ENCODE measurements at regions not wholly inside any gene's neighbourhood (a gene's known extent, or its start where the extent isn't known, plus 50 kb on each side); places are given as distances from the start of the nearest gene placed in this dataset.
A peak's percentile ranks its signal among the peaks of the same experiment; 100 is the strongest.

GRCh38 chr10:113232928-113233511 is 283.0 kb downstream of the TCF7L2 start:
- Mint-ChIP-seq H3K36me3 (ENCODE audit: low read depth) (no peaks in the 10 kb centered on the region), H3K27ac (no peak overlapping the region), H3K4me3 (no peak overlapping the region), H3K9me3 (no peaks in the 10 kb centered on the region), H3K27me3 (peaks cover 22% of the 10 kb centered on the region), H3K4me1 (ENCODE audit: low read depth) (no peaks in the 10 kb centered on the region)
- H3K9me3 ChIP-seq (ENCODE audit: control insufficient read depth in 1 of 2, insufficient read depth in 1 of 2, low read length in 2 of 2), result peaks cover 0 to 3% of the 10 kb centered on the region in 2 experiments
- intact Hi-C loops (cut with DNase I, micrococcal nuclease), result no loop called here
- no peaks in the 10 kb centered on the region for H3K27me3 ChIP-seq (ENCODE audit: control insufficient read depth in 1 of 2, insufficient read depth in 2 of 2, low read length in 2 of 2)
- no peak for TF ChIP-seq CTCF (IDR thresholded peaks at IDR 0.05)
- DNase-seq (peak in 2 of 14 experiments; percentile 7 to 9), ATAC-seq (ENCODE audit: poor library complexity) (no peak)
- ChIA-PET CTCF (no interaction called here), POLR2A (no interaction called here)
- no peak overlapping the region for H3K4me3 ChIP-seq (ENCODE audit: low read length)
- H3K4me1 ChIP-seq (ENCODE audit: insufficient read depth, low read length), result no peaks in the 10 kb centered on the region
- no peaks in the 10 kb centered on the region for H3K36me3 ChIP-seq (ENCODE audit: insufficient read depth, low read length)
- H3K27ac ChIP-seq (ENCODE audit: low read depth in 1 of 2, low read length in 2 of 2), result no peak overlapping the region

GRCh38 chr10:113234481-113234880 is 284.4 kb downstream of the TCF7L2 start:
- no peak overlapping the region for H3K4me3 Mint-ChIP-seq
- TF ChIP-seq CTCF (IDR thresholded peaks at IDR 0.05), result no peak
- no peaks in the 10 kb centered on the region for H3K4me1 Mint-ChIP-seq (ENCODE audit: low read depth)
- no peaks in the 10 kb centered on the region for H3K36me3 ChIP-seq (ENCODE audit: insufficient read depth, low read length)
- H3K27me3 ChIP-seq (ENCODE audit: control insufficient read depth in 1 of 2, insufficient read depth in 2 of 2, low read length in 2 of 2), result peaks cover under 1 to 2% of the 10 kb centered on the region in 2 experiments
- ChIA-PET POLR2A (no interaction called here), CTCF (interaction anchor here (0.6 kb wide), 1 partner anchor 744 kb away, joined by 3 read pairs; no protein-coding TSS in a partner anchor)
- ATAC-seq (ENCODE audit: poor library complexity) (no peak), DNase-seq (no peak)
- no peaks in the 10 kb centered on the region for H3K9me3 Mint-ChIP-seq
- intact Hi-C loops (cut with DNase I, micrococcal nuclease), result no loop called here
- no peaks in the 10 kb centered on the region for H3K4me1 ChIP-seq (ENCODE audit: insufficient read depth, low read length)
- no peak overlapping the region for H3K4me3 ChIP-seq (ENCODE audit: low read length)
- peaks cover 14% of the 10 kb centered on the region for H3K27me3 Mint-ChIP-seq
- H3K27ac ChIP-seq (ENCODE audit: low read depth in 1 of 2, low read length in 2 of 2), result no peak overlapping the region
- no peaks in the 10 kb centered on the region for H3K36me3 Mint-ChIP-seq (ENCODE audit: low read depth)
- H3K27ac Mint-ChIP-seq, result no peak overlapping the region
- peaks cover 0 to 3% of the 10 kb centered on the region in 2 experiments for H3K9me3 ChIP-seq (ENCODE audit: control insufficient read depth in 1 of 2, insufficient read depth in 1 of 2, low read length in 2 of 2)

- H3K9me3 Mint-ChIP-seq, result no peaks in the 10 kb centered on the region
- DNase-seq (peak in 1 of 14 experiments; percentile 4), ATAC-seq (ENCODE audit: poor library complexity) (no peak)
- Histone ChIP-seq H3K4me1 (ENCODE audit: insufficient read depth, low read length) (no peaks in the 10 kb centered on the region), H3K27me3 (ENCODE audit: control insufficient read depth in 1 of 2, insufficient read depth in 2 of 2, low read length in 2 of 2) (peaks cover 4 to 6% of the 10 kb centered on the region in 2 experiments), H3K4me3 (ENCODE audit: low read length) (no peak overlapping the region), H3K9me3 (ENCODE audit: control insufficient read depth in 1 of 2, insufficient read depth in 1 of 2, low read length in 2 of 2) (peaks cover 0 to 3% of the 10 kb centered on the region in 2 experiments), H3K36me3 (ENCODE audit: insufficient read depth, low read length) (no peaks in the 10 kb centered on the region), H3K27ac (ENCODE audit: low read depth in 1 of 2, low read length in 2 of 2) (no peak overlapping the region)
- intact Hi-C loops (cut with DNase I, micrococcal nuclease), result no loop called here
- POLR2A ChIA-PET, result no interaction called here
- H3K4me3 Mint-ChIP-seq, result no peak overlapping the region
- H3K27me3 Mint-ChIP-seq, result peaks cover 19% of the 10 kb centered on the region
- no peak overlapping the region for H3K27ac Mint-ChIP-seq
- H3K36me3 Mint-ChIP-seq (ENCODE audit: low read depth), result no peaks in the 10 kb centered on the region
- H3K4me1 Mint-ChIP-seq (ENCODE audit: low read depth), result no peaks in the 10 kb centered on the region
- CTCF ChIA-PET, result no interaction called here
- no peak for TF ChIP-seq CTCF (IDR thresholded peaks at IDR 0.05)
Observed at GRCh38 chr10:113235508-113235907, 285.5 kb downstream of the TCF7L2 start.

All from CD4-positive, alpha-beta T cell (primary cell).